Stimulated activated CD8-positive, alpha-beta memory T cell treated with anti-CD3 and anti-CD28 coated beads, Interleukin-7, amount 100 ng/mL, for 48 hours (primary cell): ENCODE measurements at regions not wholly inside any gene's neighbourhood (a gene's known extent, or its start where the extent isn't known, plus 50 kb on each side); places are given as distances from the start of the nearest gene placed in this dataset.

Experiments
- DNase-seq, 2 donors: peaks; one replicate each; pipeline ENCODE4 v3.0.0-alpha.2; 2020; ENCODE audit warnings: low read depth in 1 of 2; ENCODE audit errors: extremely low read depth in 1 of 2

DNA sequence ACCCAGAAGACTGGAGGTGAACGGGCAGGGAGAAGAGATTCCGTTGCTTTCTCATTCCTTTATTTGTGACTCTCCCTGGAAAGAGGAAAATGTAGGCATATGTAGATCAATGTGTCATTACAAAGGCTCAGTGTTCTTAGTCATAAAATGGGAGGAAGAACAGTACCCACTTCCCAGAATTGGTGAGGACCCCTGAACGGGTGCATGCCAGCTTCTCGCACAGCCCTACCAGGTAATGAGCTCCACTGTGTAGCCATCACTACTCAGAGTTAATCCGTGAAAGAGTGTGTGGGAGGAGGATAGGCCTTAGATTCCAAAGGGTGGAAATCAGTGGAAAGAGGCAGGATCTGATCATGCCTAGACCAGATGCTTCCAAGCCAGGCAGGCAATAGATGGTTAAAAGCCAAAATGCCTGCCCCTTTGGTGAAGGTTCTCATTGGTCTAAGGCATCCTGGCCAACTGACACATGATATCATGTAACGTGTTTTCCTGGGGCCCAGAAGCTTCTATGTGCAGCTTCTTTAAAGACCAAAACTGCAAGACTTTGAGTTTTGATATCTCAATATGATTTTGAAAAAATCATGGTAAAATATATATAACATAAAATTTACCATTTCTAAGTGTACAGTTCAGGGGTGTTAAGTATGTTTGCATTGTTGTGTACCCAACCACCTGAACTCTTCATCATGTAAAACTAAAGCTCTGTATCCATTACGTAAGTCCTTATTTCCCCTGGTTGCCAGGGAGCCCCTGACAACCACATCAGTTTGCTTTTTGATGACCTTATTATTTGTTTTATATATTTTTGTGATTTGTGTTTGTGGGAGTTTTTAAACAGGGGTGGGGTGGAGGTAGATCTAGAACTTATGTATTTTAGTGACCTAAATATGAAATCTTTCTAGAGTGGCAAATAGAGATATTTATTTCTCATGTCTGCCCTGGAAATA lies 402.2 kb upstream of the CFAP20DC start:
- no peak for DNase-seq

DNA sequence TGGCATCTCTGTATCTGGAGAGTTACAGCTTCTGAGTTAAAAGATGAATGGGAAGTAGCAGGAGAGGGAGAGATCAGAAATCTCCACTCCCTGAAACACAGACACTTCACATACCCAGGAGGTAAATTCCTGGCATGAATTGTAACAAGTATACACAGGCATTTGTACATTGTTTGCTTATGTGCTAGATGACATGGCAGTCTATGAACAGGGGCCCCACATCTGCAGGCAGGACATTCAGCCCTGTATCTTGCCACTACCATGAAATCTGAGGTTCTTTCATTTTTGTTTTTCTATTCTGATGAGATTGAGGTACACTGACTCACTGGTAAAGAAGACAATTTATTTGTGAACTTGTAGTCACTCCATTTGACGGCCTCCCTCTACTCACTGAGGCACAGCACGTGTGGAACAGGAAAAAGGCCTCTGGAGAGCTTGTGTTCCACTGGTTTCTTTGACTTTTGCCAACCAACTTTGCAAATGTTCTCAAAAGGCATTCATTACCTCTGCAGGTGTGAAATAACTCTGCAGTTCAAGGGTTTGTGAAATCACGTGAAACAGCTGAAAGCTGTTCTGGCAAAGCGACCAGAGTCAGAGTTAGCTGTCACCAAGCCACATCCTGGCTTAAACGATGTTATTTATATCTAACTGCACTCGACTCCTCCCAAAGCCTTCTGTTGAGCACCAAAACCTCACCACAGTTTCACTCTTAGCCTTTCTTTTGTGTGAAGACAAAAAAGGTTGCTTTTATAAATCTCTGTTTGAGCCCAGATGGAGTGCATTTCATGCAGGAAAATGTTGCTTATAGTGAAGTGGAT lies 401.3 kb upstream of the CFAP20DC start:
- peak; percentile 33 to 51 for DNase-seq

DNA sequence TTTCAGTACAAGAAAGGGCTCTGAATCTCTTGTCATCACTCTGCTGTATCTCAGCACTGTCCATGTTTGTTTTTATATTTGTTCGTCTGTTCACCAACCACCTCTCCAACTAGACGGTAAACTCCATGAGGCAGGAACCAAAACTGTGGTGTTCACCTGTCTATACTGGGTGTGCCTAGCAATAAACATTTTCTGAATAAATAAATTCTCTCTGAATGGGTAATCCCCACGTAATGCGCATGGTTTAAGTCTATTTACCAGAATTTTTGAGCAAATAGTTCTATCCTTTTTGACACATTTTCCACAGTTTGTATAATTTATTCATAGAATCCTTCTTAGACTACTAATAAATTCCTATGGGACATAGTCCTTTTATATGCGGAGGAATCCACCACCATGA lies 400.6 kb upstream of the CFAP20DC start:
- no peak for DNase-seq

DNA sequence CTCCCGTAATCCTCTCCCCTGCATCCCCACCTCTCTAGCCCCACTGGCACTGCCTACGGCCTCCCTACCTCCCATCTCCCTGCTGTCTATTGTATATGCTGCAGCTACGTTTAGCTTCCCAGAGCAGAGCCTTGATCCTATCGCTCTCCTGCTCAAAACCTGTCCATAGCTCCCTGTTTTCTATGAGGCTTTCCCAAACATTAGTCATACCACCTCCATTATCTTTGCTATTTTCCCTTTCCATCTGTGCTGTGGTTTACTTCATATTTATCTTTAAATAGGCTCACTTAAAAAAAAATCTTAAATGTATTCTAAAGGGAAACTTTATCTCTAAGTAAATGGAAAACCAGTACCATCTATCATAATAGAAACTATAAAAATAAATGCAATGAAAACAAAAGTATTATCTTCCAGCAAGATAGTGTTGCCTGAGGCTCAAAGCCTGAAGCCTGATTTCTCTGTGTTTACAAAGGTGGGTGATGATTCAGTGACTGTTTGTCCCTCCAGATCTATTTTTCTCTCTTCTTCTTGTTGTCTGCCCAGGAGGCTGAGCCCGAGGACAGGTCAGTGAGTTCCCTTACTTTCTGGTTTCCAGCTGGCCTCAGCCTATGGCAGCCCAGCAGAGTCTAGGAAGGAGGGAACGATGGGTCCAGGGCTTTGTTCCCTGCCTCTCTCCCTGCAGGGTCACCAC lies 397.1 kb upstream of the CFAP20DC start:
- no peak for DNase-seq

DNA sequence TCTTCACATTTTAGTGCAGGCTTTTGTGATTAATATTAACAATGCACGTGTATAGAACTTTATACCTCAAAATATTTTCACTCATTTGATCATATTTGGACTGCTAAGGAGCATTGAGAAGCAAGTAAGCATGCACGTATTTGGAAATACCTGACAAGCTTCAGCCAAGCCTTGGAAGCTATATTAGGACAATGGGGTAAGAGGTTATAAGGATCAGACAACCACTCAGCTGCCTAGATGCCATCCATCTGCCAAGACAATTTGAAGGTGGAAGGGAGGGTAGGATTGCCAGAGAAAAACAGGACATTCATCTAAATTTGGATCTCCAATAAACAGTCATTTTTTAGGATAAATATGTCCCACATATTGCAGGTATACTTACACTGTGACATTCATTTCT lies 394.9 kb upstream of the CFAP20DC start:
- no peak for DNase-seq

DNA sequence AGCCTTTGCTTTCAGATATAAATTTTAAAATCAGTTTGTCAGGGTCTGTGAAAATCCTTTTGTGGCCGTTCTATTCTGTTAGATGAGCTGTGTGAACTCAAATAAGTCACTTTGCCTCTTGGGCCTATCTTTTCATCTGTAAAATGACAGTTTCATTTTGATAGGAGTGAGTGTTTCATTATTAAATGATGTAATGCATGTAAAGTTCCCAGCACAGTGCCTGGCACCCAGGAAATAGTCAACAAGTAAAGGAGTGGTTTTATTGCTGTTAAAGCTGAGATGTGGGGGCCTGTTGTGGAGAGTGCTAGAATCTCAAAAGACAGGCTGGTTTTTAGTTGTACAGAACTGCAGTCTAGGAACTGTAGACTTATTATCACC lies 394.5 kb upstream of the CFAP20DC start:
- no peak for DNase-seq

DNA sequence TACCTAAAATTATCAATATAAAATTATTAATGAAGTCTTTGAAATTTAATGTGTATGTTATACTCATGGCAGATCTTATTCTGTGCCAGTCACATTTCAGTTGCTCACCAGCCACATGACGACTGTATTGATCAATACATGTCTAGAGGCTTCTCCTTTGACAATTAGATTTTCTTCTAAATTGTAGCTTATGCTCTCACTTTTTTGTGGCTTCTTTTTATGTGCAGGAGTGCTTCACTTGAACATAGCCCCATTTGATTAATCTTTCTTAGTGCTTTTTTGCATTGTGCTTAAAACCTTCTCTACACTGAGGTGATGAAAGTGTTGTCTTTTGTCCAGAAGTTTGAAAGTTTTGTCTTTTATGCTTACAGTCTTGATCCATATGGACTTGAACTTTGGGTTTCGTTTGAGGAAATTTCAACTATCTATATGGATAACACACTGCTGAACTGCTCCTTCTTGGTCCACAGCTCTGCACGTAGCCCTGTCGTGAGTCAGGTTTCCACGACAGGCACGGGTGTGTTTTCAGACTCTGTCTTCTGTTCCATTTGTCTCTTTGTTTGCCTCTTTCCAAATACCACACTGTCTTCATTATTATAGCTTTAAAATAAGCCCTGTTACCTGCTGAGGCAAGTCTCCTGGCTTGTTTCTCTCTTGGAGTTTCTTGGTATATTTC lies 393.9 kb upstream of the CFAP20DC start:
- no peak for DNase-seq

DNA sequence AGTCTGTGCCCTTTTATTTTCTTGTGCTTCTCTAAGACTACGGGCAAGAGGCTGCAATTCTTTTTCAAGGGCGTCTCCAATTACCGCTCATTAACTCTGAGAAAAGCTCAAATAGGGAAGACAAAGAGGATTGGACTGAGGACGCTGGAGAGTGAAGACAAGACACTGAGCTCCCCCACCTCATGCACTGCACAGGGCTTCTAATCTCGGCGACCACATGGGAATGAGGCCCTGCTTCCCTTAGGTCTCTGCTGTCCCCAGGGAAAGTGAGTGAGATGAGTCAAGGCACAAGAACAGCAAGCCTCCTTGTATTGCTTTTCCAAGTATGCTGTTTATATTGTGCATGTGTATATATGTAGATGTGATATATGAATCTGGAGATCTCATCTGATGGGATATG lies 392.2 kb upstream of the CFAP20DC start:
- DNase-seq, result no peak

DNA sequence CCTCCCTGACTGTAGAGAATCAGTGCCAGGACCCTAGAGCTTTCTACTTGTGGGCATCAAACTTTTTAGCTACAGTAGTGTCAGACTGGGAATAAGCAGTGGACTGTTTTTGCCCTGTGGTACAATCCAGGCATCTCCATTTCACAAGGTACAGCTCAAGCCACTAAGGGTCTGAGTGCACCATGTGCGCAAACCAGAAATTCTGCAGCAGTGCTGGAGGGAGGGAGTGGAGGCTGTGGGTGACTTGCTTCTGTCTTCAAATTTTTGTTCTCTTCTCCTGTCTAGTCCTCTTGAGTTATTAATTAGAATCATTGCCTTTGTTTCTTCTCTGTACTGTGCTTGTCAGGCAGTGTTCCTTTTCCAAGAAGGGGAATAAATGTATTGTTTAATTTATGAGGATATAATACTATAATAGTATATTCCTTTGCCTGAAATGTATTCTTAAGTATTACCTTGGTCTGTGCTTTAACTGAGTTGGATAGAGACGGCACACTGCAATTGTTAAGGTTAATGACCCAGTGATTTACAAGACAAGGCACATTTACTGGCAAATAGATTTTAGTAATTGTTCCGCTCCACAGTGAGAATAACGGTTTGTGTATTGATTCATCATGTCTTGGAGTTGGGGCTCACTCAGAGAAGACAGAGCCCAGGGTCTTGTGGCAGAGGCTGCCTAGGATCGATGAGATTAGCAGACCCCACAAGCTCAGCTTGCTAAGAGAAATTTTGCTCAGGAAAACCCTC lies 390.6 kb upstream of the CFAP20DC start:
- DNase-seq, result no peak

DNA sequence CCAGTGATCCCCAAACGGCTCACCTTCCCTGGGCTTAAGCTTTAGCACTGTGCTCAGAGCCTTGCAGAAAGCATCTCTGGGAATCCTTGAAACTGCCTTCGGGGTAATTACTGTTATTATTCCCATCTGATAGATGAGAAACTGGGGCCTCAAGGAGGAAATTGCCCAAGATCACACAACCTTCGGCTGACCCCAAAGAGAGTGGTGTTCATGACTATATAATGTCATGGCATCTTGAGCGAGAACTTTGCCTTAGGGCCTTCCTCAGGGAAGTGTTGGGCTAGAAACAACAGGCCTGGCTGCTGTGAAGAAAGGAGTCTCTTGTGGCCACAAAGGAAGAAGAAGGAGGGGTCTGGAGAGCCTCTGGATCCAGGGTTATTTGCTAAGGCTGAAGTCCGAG lies 388.7 kb upstream of the CFAP20DC start:
- DNase-seq, result no peak

DNA sequence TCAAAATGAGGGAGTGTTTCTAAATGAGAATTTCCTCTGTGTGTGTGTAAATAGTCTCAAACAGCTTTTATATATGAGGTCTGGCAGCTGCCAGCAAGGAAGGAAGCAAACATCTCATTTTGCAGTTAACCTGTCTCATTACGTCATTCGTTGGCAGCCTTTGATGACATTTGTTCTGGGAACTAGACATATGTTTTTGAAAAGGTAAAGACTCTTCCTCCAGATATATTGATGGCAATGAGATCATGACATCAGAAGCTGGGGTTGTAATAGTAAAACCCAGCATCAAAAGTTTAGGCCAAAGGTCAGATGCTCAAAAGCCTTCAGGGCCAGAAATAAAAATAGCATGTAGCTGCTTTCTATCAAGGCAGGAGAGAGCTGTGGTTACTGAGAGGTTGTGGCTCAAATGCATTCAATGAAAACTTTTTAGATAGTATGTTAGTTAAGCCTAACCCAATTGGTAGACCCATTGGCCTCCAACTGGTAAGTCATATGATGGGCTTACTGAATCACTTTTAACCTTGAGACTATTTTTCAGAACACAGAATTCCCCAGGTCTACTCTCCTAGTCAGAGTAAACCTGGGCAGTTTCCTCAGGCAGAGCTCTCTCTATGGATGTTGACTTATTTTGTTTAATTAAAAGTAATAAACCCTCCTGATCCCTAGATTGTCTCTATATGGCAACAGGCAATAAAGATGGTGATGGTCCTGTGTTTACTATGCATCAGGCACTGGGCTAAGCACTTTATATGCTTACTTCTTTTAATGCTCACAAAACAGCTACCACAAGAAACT lies 386.5 kb upstream of the CFAP20DC start:
- DNase-seq, result no peak

DNA sequence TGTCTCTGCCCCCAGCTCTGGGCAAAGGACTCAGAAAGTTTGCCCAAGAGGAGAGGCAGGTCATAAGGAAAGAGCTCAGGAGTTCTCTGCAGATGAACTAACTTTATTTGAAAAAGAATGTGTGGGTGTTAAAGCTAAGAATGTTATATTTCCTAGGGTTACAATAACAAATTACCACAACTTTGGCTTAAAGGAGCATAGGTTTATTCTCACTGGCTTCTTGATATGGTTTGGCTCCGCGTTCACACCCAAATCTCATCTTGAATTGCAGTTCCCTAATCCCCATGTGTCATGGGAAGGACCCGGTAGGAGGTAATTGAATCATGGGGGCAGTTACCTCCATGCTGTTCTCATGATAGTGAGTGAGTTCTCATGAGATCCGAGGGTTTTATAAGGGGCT lies 383.7 kb upstream of the CFAP20DC start:
- DNase-seq, result no peak

DNA sequence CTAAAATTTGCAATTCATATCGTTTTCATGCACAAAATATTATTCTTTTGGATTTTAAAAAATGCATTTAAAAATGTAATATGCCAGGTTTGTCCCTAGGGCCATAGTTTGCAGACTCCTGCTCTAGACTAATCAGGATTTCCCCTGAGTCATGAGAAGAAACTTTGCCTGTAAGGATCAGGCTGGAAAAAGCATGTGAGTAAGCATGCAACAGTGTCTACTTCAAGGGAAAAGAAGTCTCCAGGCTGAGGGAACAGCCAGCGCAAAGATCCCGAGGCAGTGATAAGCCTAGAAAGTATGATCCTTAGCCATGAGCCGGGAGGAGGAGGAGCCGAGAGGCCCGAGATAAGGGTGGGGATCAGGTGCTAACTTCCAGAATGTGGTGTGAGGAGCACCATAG lies 382.8 kb upstream of the CFAP20DC start:
- DNase-seq, result no peak

DNA sequence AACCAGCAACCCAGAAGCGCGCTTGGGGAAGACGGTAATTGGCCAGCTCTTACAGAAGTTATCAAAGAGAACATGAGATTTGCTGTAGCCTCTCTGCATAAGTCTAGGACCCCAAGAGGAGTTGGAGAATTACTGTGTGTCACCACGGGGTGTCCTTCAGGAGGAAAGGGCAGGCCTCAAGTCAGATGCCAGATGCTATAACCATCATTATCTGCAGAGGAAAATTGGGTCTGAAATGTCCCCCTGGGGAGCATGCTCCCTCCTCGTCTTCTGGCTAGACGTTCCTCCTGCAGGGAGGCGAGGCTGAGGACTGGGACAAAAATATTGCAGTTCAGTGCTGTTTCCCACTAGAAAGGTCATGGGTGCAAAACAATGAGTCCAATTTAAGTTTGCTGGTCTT lies 380.5 kb upstream of the CFAP20DC start:
- DNase-seq, result no peak

DNA sequence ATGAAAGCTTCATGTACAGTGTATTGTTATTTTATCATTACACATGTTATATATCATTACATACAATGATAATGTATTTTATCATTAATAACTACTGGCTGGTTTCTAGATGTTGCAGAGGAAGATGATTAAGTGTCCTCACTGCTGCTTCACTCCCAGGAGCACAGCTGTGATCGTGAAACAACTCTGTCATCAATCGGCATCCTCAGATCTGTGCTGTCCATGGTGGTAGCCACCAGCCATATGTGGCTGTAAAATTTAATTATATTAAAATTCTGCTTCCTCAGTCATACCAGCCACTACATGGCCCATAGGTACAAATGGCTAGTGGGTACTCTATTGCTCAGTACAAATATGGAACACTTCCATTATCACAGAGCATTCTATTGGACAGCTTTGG lies 379.4 kb upstream of the CFAP20DC start:
- no peak for DNase-seq

DNA sequence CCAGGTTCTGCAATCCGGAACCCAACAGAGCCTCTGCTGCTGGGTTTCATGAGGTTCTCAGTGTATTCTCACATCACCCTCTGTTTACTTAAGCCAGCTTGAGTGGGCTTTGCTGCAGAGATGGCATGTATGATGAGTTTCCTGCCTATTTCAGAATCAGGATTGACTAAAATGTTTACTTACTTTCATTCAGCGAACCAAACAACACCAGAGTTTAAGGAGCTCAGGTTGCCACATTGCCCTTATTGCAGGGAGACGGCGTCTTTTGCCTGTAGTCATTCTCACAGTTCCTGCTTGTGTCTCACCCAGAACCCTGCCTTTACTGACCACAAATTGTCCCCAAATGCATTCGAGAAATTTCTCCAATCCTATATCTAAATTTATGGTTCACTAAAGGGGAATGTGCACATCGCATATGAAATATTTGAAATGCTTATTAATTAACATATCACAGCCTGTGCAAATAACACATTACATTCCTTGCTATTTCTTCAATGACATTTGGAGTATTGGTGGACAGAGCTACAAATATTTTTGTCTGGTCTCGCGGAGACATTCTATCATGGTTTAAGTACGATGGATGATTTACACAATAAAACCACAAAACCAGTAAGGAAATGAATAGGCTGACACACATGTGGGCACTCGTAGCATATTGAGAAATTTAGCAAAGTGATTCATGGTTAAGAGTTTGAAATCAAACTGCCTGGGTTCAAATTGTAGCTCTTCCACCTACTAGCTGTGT lies 377.2 kb upstream of the CFAP20DC start:
- no peak for DNase-seq

DNA sequence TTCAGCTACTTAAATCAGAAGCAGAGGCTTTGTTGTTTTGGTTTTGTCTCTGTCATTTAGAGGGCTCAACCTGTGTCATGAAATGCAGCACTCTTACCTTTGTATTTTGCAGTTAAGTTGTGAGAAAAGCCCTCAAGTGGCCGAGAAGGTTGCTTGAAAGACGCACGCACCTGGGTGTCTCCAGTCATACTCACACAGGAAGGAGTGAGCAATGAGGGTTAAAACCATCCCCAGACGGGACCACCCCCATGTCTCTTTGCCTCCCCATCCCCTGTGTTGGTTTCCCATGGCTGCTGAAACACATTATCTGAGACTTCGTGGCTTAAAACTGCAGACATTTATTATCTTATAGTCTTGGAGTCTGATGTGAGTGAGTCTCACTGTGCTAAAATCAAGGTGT lies 376.1 kb upstream of the CFAP20DC start:
- DNase-seq, result peak; percentile 21 to 61

DNA sequence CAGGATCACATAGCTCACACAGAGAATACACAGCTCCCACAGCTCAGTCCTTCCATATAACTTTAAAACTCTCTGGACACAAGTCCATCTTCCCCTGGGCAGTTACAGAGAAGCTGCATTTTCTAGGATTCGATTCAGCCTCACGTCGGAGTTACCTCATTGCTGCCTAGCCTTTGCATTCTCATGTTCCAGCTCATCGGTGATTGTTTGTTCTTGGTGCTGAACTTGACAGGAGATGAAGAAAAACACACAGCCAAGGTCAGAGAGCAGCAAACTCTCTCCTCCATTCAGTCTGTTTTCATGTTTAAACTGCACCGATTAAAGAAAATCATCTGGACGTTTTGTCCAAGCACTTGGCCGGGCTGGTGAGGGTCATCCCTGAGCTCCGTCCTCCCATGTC lies 375.5 kb upstream of the CFAP20DC start:
- no peak for DNase-seq
